Nucleus accumbens (tissue), 56 donors: ENCODE measurements at regions not wholly inside any gene's neighbourhood (a gene's known extent, or its start where the extent isn't known, plus 50 kb on each side); places are given as distances from the start of the nearest gene placed in this dataset.
"Not testable (repeated sequence)": the region's sequence is repeated elsewhere in the genome, so short reads cannot be mapped to it uniquely, and the experiment has no call there.

Experiments used
- DNase-seq, 56 donors: peaks; one replicate each; lab custom pipeline; 2025; lab: John Stamatoyannopoulos, UW

DNA sequence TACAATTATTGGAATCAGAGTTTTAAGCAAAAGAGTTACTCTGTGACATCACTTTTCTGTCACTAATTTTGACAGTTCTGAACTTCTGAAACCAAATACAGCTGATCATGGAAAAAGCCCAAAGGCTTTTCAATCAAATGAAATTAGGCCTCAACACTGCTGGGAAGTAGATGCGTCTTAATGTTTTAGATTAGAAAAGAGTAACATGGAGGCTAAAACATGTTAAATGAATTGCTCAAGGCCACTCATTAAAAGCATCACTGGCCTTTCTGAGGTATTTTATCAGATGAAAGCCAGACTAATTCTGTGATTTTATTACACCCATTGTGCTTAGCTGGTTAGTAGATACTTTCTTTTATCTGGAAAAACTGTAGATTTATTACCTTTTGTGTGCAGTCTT lies 672.6 kb downstream of the CENPC start:
- DNase-seq = no peak

GRCh38 chr4:66863481-66863880 lies 681.8 kb downstream of the CENPC start:
- no peak for DNase-seq

DNA sequence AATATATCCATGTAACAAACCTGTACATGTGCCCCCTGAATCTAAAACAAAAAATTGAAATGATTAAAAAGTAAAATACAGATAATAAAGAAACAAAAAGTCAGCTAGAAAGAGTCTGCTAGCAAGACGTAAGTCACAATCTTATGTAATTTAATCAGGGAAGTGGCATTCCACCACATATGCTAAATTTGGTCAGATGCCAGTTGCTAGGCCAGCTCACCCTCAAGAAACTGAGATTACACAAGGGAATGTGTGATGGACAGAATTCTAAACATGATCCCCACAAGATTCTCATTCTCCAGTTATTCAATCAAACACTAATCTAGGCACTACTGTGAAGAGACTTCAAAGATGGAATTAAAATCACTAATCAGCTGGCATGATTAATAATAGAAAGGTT lies 689.3 kb downstream of the CENPC start:
- no peak for DNase-seq

- DNase-seq = no peak
Measured at GRCh38 chr4:66853845-66854244, 691.5 kb downstream of the CENPC start.

GRCh38 chr4:66852843-66853242 lies 692.5 kb downstream of the CENPC start:
- no peak for DNase-seq

- DNase-seq = no peak
Measured at GRCh38 chr4:66849596-66849995, 695.7 kb downstream of the CENPC start.

GRCh38 chr4:66842724-66843088 lies 702.6 kb downstream of the CENPC start:
- DNase-seq = no peak

DNA sequence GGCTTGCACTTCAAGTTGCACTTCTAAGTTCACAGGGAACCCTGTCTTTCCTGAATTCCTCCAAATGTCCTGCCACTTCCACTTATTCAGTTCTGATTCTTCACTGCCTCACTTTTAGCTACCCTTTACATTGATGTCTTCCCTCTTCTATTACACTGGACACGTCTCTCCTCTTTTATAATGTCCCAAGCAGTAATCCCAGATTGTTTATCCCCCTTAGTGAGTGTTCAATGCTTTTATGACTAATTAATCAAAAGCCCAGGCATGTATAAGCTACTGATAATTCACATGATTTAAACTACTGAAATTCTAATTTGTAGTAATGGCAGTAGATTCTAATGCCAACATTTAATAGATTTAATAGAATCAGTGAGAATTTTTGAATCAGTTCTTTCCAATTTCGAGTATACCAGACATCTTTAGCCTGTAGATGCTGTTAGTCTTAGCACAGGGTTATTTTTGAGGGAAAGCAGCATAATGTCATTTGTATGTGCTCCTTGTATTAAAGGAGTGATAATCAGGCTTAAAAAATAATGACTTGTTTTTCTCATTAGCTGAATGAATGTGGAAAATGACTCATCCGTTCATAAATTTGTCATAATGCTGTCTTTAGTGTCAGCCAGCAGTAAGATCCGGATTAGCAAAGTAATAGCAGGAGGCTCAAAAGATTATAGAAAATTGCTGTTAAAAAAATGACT lies 703.1 kb downstream of the CENPC start:
- DNase-seq = no peak

DNA sequence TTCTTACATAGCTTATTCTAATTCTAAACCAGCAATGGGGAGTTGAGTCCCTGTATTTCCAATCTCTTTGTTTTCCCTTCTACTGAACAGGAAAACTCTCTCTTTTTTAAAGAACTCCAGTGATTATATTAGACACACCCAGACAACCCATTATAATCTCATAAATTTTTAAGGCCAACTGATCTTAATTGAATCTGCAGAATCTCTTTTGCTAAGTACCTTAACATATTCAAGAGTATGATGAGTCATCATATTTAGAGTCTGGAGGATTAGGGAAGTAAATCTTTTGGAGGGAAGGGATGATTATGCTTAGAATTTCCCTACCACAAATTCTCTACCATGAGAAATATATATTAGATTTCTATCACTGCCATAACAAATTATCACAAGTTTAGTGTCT lies 705.1 kb downstream of the CENPC start:
- DNase-seq = no peak

DNA sequence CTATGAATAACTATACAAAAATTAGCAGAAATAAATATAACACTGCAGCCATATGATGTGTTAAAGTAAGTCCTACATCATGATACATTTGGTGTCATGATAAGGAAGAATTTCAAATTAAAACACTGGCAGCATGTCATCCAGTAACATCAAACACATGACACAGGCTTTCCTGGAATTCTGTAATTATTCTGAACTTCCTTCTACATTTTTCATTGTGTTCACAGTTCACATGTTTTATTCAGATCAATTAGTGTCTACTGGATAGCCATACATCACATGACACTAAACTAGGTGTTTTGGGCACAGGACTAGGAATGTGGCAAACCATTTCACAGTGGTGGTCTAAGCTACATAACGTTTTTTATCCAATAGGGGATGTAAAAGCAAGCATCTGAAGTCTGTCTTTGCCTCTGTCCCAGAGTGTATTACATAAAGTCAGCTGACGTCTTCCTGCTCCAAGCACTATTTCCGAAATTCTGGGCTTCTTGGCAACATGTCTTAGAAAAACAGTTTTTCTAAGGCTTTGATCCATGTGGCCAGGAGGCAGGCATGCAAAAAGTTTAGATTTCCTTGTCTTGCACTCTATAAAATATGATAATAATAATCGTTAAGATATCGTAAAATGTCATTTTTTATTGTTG lies 707.9 kb downstream of the CENPC start:
- no peak for DNase-seq

DNA sequence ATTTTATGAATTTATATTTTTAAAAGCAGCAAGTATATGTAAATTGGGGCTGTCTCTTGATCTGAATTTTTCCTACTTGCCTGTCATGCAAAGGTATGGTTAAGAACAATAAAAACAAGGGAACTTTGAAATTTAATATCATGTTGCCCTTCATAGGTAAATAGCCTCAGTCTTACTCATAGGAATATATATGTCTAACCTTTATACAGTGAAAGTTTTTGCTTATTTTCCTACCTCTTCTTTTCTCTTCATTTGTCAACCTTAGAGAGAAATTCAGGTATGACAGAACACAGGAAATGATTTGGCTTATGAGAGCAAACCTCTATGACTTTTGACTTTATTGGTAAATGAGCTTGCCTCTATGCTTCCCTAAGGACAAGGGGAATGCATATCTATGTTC lies 716.0 kb downstream of the CENPC start:
- DNase-seq = no peak

- no peak for DNase-seq
Measured at GRCh38 chr4:66820681-66821080, 724.6 kb downstream of the CENPC start.

DNA sequence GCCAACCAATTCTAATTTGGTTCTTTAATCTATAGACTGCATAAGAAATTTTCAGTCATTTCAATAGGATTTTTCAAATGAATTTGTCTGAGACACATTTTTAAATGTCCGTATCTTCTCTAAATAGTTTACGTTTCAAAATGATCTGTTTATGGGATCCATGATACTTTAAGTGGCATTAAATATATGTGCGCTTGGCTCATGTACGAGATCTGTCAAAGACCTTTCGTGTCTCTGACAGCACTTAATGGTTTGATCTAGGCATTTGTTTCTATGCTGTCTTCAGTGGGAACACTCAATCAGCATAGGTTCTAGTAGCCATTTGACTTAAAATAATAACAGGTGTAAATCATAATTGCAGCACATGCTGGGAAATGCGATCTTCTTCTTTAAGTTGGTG lies 731.0 kb downstream of the CENPC start:
- DNase-seq = no peak

DNA sequence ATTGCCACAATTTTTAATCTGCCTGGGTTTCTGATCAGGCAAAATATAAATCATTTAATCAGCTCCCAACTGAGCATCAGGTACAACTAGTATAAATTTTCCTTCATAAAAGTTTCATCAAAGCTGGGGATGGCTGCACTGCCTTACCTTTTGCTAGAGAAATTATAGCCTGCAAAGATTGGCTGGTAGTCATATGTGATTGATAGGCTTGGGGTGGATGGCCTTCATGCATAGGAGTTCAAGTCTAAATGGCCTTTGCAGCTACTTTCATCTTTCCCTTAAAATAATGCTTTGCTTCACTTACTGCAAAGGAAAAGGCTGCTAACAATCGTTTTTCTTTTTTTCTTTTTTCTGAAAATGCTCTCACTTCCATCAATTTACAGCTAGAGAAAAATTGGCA lies 739.7 kb downstream of the CENPC start:
- DNase-seq = no peak

- no peak for DNase-seq
Measured at GRCh38 chr4:66804979-66805378, 740.3 kb downstream of the CENPC start.

DNA sequence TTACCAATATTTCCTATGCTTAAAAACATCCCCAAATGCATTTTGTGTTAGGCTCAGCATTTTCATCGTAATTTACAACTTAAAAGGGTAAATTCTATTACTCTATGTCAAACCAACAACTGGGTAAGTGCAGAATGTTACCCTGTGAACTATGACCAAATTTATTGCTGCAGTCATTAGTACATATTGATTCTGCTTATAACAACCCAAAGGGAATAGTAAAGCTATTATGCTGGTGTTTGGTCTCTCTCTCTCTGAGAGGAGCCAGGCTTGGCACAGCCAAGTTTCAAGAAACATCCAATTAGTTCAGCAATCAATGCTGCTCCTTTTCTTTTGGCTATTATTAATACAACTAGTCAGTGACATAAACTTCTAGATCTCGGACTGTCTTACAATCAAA lies 747.7 kb downstream of the CENPC start:
- DNase-seq = no peak

DNA sequence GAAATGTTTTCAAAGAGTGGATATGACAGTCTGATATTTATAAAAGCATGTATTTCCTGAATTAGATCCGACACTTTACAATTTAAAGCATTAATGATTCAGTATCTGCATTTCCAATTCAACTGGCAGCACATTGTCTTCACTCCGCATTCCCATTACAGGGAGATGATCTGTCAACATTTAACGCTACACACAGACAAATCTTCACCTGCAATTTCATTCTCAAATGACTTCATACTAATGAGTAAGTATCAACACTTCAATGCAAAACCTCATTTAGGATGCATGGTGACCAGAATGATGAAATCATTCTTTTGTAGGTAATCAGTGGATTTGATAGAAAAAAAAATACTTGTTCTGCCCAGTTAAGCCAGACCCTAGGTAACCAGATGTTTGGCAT lies 749.6 kb downstream of the CENPC start:
- no peak for DNase-seq

- no peak for DNase-seq
Measured at GRCh38 chr4:66794390-66795034, 750.8 kb downstream of the CENPC start.

DNA sequence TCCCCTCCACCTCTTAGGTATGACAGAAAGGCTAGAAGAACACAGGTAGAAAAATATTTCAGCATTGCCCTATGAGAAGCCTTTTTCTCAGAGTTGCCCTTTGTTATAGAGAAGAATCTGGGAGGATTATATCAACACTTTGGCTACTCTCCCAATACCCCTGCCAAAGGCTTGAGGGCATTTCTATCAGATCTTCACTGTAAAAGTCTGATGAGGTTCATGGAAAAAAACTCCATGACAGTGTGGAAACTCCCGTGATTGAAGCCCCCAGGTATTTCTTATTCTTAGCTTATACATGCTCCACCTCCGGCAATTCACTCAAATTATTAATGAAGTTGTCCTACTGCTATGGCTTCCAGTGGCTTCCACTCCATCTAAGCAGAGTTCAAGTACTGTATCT lies 753.6 kb downstream of the CENPC start:
- no peak for DNase-seq

DNA sequence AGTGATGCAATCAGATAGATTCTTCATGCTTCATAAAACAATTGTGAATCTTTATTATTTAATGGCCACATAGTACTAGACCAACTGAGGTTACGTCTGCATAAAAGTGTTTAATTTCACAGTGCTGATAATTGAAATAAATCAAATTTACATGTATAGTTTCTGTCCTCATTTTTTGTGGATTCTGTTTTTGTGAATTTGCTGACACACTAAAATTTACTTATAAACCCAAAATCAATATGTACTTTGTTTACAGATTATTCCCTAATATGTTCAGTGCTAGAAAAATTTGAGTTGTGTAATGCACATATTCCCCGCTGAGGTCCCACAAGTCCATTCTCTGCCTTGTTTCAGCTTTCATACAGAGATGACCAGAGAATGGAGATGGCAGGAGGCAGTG lies 759.8 kb downstream of the CENPC start:
- no peak for DNase-seq

DNA sequence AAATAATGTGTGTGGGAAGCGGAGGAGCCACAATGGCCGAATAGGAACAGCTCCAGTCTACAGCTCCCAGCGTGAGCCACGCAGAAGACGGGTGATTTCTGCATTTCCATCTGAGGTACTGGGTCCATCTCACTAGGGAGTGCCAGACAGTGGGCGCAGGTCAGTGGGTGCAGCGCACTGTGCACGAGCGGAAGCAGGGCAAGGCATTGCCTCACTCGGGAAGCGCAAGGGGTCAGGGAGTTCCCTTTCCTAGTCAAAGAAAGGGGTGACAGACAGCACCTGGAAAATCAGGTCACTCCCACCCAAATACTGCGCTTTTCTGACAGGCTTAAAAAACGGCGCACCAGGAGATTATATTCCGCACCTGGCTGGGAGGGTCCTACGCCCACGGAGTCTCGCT lies 762.6 kb downstream of the CENPC start:
- DNase-seq = not testable (repeated sequence)

DNA sequence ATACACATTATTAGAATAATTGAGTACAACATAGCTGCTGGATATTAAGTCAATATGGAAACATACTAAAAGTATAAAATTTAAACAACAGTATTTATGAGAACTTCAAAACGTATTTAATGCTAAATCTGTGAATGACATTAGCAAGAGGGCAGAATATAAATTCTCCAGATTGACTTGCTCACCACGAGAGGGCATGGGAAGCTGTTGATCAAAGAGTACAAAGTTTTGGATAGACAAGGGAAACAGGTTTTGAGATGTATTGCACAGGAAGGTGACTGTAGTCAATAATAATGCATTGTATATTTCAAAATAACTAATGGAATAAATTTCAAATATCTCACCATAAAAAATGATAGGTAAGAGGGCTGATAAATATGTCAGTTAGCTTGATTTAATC lies 768.2 kb downstream of the CENPC start:
- no peak for DNase-seq
